ENCODE measurements at regions not wholly inside any gene's neighbourhood (a gene's known extent, or its start where the extent isn't known, plus 50 kb on each side); places are given as distances from the start of the nearest gene placed in this dataset.

- DNase-seq: no peak
Measured at GRCh38 chr5:39523821-39524220, 99.0 kb upstream of the DAB2 start.

- DNase-seq: no peak
Measured at GRCh38 chr5:39521940-39522590, 97.3 kb upstream of the DAB2 start.

GRCh38 chr5:39521098-39521860 lies 96.5 kb upstream of the DAB2 start:
- no peak for DNase-seq

GRCh38 chr5:39520232-39520572 lies 95.4 kb upstream of the DAB2 start:
- no peak for DNase-seq

GRCh38 chr5:39519566-39520231 lies 94.9 kb upstream of the DAB2 start:
- DNase-seq: no peak

- DNase-seq: no peak
Measured at GRCh38 chr5:39519079-39519478, 94.3 kb upstream of the DAB2 start.

GRCh38 chr5:39518516-39518915 lies 93.7 kb upstream of the DAB2 start:
- no peak for DNase-seq

- no peak for DNase-seq
Measured at GRCh38 chr5:39517800-39518199, 93.0 kb upstream of the DAB2 start.

- no peak for DNase-seq
Measured at GRCh38 chr5:39515881-39516280, 91.1 kb upstream of the DAB2 start.

- DNase-seq: no peak
Measured at GRCh38 chr5:39513236-39513635, 88.5 kb upstream of the DAB2 start.

GRCh38 chr5:39506211-39506610 lies 81.4 kb upstream of the DAB2 start:
- no peak for DNase-seq

GRCh38 chr5:39505791-39506190 lies 81.0 kb upstream of the DAB2 start:
- no peak for DNase-seq

- DNase-seq: no peak
Measured at GRCh38 chr5:39505363-39505762, 80.6 kb upstream of the DAB2 start.

GRCh38 chr5:39503155-39503554 lies 78.4 kb upstream of the DAB2 start:
- DNase-seq: no peak

GRCh38 chr5:39502704-39503103 lies 77.9 kb upstream of the DAB2 start:
- no peak for DNase-seq

- no peak for DNase-seq
Measured at GRCh38 chr5:39501397-39501796, 76.6 kb upstream of the DAB2 start.

- no peak for DNase-seq
Measured at GRCh38 chr5:39500551-39501175, 75.9 kb upstream of the DAB2 start.

GRCh38 chr5:39498278-39498952 lies 73.6 kb upstream of the DAB2 start:
- DNase-seq: no peak

GRCh38 chr5:39497322-39497721 lies 72.5 kb upstream of the DAB2 start:
- no peak for DNase-seq

- DNase-seq: no peak
Measured at GRCh38 chr5:39495227-39495626, 70.4 kb upstream of the DAB2 start.

- DNase-seq: no peak
Measured at GRCh38 chr5:39494534-39494933, 69.8 kb upstream of the DAB2 start.

- no peak for DNase-seq
Measured at GRCh38 chr5:39494107-39494510, 69.3 kb upstream of the DAB2 start.
